Right lobe of liver (tissue), 4 donors: ENCODE measurements at regions not wholly inside any gene's neighbourhood (a gene's known extent, or its start where the extent isn't known, plus 50 kb on each side); places are given as distances from the start of the nearest gene placed in this dataset.

Experiments
- POLR2A ChIP-seq: fragments of 450-650 bp; IDR thresholded peaks from one replicate; pipeline ENCODE4 v1.6.1; 2017; ENCODE audit warnings: antibody characterized with exemption, mild to moderate bottlenecking
- TF ChIP-seq, protein P1 (sequence below), 4 donors: fragments of 200-600 bp in 3 of 4; fragments of 450-650 bp in 1 of 4; IDR thresholded peaks; one replicate each; pipeline versions ENCODE4 v1.5.1 to v1.8.0; 2016 to 2022; ENCODE audit warnings: antibody characterized with exemption in 4 of 4, mild to moderate bottlenecking in 2 of 4
- donor health status: DM: no; HTN: no; CAD: no.
- donor health status: DM: no; HTN: no; CAD: no.
- donor health status: DM: no; HTN: yes; CAD: no.

- no peak for TF ChIP-seq POLR2A
- TF ChIP-seq, protein P1, sequence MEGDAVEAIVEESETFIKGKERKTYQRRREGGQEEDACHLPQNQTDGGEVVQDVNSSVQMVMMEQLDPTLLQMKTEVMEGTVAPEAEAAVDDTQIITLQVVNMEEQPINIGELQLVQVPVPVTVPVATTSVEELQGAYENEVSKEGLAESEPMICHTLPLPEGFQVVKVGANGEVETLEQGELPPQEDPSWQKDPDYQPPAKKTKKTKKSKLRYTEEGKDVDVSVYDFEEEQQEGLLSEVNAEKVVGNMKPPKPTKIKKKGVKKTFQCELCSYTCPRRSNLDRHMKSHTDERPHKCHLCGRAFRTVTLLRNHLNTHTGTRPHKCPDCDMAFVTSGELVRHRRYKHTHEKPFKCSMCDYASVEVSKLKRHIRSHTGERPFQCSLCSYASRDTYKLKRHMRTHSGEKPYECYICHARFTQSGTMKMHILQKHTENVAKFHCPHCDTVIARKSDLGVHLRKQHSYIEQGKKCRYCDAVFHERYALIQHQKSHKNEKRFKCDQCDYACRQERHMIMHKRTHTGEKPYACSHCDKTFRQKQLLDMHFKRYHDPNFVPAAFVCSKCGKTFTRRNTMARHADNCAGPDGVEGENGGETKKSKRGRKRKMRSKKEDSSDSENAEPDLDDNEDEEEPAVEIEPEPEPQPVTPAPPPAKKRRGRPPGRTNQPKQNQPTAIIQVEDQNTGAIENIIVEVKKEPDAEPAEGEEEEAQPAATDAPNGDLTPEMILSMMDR (IDR thresholded peaks at IDR 0.05): no peak
These were observed 1012.8 kb upstream of the ALCAM start for GRCh38 chr3:104353951-104354350.
